Stimulated activated CD4-positive, alpha-beta T cell treated with anti-CD3 and anti-CD28 coated beads, Interleukin-12 subunit alpha, Interleukin-12 subunit beta, amount 100 ng/mL, for 48 hours (primary cell): ENCODE measurements at regions not wholly inside any gene's neighbourhood (a gene's known extent, or its start where the extent isn't known, plus 50 kb on each side); places are given as distances from the start of the nearest gene placed in this dataset.
"Not testable (repeated sequence)": the region's sequence is repeated elsewhere in the genome, so short reads cannot be mapped to it uniquely, and the experiment has no call there.

ENCODE experiments used
- DNase-seq, 3 donors: peaks; one replicate each; pipeline ENCODE4 v3.0.0-alpha.2; 2020; ENCODE audit warnings: low read depth in 2 of 3, low spot score in 1 of 3

- DNase-seq: no peak
These were observed 64.7 kb downstream of the KLF15 start for GRCh38 chr3:126292318-126293070.

- no peak for DNase-seq
These were observed 65.7 kb downstream of the KLF15 start for GRCh38 chr3:126291537-126291936.

GRCh38 chr3:126291061-126291460, 66.1 kb downstream of the KLF15 start:
- DNase-seq: no peak

- no peak for DNase-seq
These were observed 66.9 kb downstream of the KLF15 start for GRCh38 chr3:126290325-126290724.

GRCh38 chr3:126289096-126289495, 68.1 kb downstream of the KLF15 start:
- no peak for DNase-seq

- DNase-seq: no peak
These were observed 68.9 kb downstream of the KLF15 start for GRCh38 chr3:126288314-126288713.

GRCh38 chr3:126287536-126288241, 69.5 kb downstream of the KLF15 start:
- no peak for DNase-seq

GRCh38 chr3:126287171-126287535, 70.1 kb downstream of the KLF15 start:
- DNase-seq: no peak

- DNase-seq: no peak
These were observed 71.8 kb downstream of the KLF15 start for GRCh38 chr3:126285369-126285768.

- DNase-seq: no peak
These were observed 72.8 kb downstream of the KLF15 start for GRCh38 chr3:126284258-126284904.

- DNase-seq: not testable (repeated sequence)
These were observed 73.6 kb downstream of the KLF15 start for GRCh38 chr3:126283651-126284050.

GRCh38 chr3:126279853-126280252, 77.4 kb downstream of the KLF15 start:
- no peak for DNase-seq

- no peak for DNase-seq
These were observed 79.4 kb downstream of the KLF15 start for GRCh38 chr3:126277629-126278378.

GRCh38 chr3:126275620-126275904, 81.6 kb downstream of the KLF15 start:
- no peak for DNase-seq

- DNase-seq: no peak
These were observed 82.2 kb downstream of the KLF15 start for GRCh38 chr3:126274735-126275619.

GRCh38 chr3:126270145-126270811, 86.9 kb downstream of the KLF15 start:
- no peak for DNase-seq

- DNase-seq: no peak
These were observed 87.9 kb downstream of the KLF15 start for GRCh38 chr3:126269354-126269753.

GRCh38 chr3:126268866-126269265, 88.3 kb downstream of the KLF15 start:
- no peak for DNase-seq

GRCh38 chr3:126267976-126268615, 87.7 kb upstream of the ALDH1L1 start:
- no peak for DNase-seq
